ENCODE measurements at regions not wholly inside any gene's neighbourhood (a gene's known extent, or its start where the extent isn't known, plus 50 kb on each side); places are given as distances from the start of the nearest gene placed in this dataset.

DNA sequence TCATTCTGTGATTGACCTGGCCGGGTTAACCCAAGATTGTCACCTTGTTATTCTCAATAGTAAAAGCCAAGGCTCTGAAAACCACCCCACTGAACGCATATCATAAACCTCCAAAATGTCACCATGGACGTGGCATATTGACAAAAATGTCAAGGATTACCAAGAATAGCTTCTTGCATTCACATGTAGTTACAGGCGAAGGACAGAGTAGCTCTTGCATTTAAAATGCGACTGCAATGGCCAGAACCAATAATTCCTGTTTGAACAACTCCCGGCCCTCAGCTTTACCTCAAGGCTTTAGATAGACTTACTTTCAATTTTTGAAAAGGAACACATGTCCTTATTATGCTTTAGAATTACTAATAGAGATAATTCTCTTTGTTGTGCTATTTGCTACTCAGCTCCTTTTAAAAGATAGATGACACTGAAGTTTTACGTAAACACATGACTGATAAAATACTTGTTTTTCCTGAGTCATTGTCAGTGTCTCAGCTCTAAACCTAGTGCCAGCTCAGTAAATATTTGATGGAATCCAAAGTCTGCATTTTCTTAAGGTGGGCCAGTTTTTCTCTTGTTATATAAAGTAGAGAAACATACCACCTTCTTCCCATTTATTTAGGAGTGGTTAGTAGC is 66.3 kb downstream of the CLDN34 start:
- H3K27ac ChIP-seq (ENCODE audit: low read length), result no peak overlapping the region
- no peaks in the 10 kb centered on the region for H3K36me3 ChIP-seq (ENCODE audit: control insufficient read depth, insufficient read depth, low read length)
- no peaks in the 10 kb centered on the region for H3K9me3 ChIP-seq (ENCODE audit: control insufficient read depth, low read depth, low read length)
- no peak overlapping the region for H3K4me3 ChIP-seq (ENCODE audit: low read length)
- no peak for DNase-seq
- no peaks in the 10 kb centered on the region for H3K27me3 ChIP-seq (ENCODE audit: control insufficient read depth, insufficient read depth, low read length)
- WGBS (ENCODE audit: insufficient coverage, low lambda C conversion rate), result no CpG with 5 or more reads among the region's 7 CpGs
- no peaks in the 10 kb centered on the region for H3K4me1 ChIP-seq (ENCODE audit: control insufficient read depth, insufficient read depth, low read length)

DNA sequence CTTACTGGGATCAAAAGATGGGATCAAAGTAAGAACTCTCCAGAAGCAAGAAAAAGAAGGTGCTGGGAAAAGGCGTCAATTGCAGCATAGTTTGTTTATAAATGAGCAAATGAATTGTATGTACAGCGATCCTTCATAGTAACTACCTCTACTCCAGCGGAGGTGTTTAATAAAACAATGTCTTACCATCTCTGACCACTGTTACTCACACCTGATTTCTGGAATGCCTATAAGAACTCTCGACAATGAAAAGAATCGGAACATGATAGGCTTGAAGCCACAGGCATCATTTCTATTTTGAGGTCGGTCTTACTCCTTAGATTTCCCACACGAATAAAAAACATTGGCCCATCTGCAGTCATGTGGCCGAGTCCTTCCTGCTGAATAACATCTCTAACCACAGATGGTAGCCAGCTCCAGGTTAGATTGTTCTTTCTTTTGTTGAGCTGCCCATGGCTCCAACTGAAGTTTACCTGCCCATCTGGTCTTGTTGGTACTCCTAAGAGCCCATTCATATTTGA is 67.6 kb downstream of the CLDN34 start:
- no peaks in the 10 kb centered on the region for H3K4me1 ChIP-seq (ENCODE audit: control insufficient read depth, insufficient read depth, low read length)
- H3K4me3 ChIP-seq (ENCODE audit: low read length), result no peak overlapping the region
- WGBS (ENCODE audit: insufficient coverage, low lambda C conversion rate), result no CpG with 5 or more reads among the region's 8 CpGs
- no peaks in the 10 kb centered on the region for H3K9me3 ChIP-seq (ENCODE audit: control insufficient read depth, low read depth, low read length)
- DNase-seq, result no peak
- no peak overlapping the region for H3K27ac ChIP-seq (ENCODE audit: low read length)
- no peaks in the 10 kb centered on the region for H3K27me3 ChIP-seq (ENCODE audit: control insufficient read depth, insufficient read depth, low read length)
- H3K36me3 ChIP-seq (ENCODE audit: control insufficient read depth, insufficient read depth, low read length), result no peaks in the 10 kb centered on the region

- H3K4me1 ChIP-seq (ENCODE audit: control insufficient read depth, insufficient read depth, low read length), result no peaks in the 10 kb centered on the region
- DNase-seq, result peak in 1 of 2 donors; percentile 27
- no peak overlapping the region for H3K27ac ChIP-seq (ENCODE audit: low read length)
- no peaks in the 10 kb centered on the region for H3K36me3 ChIP-seq (ENCODE audit: control insufficient read depth, insufficient read depth, low read length)
- no peaks in the 10 kb centered on the region for H3K27me3 ChIP-seq (ENCODE audit: control insufficient read depth, insufficient read depth, low read length)
- no peak overlapping the region for H3K4me3 ChIP-seq (ENCODE audit: low read length)
- 80% methylated on average over 1 of the region's 6 CpGs for WGBS (ENCODE audit: insufficient coverage, low lambda C conversion rate)
- no peaks in the 10 kb centered on the region for H3K9me3 ChIP-seq (ENCODE audit: control insufficient read depth, low read depth, low read length)
Measured at GRCh38 chrX:10038585-10038984, 71.4 kb downstream of the CLDN34 start.

DNA sequence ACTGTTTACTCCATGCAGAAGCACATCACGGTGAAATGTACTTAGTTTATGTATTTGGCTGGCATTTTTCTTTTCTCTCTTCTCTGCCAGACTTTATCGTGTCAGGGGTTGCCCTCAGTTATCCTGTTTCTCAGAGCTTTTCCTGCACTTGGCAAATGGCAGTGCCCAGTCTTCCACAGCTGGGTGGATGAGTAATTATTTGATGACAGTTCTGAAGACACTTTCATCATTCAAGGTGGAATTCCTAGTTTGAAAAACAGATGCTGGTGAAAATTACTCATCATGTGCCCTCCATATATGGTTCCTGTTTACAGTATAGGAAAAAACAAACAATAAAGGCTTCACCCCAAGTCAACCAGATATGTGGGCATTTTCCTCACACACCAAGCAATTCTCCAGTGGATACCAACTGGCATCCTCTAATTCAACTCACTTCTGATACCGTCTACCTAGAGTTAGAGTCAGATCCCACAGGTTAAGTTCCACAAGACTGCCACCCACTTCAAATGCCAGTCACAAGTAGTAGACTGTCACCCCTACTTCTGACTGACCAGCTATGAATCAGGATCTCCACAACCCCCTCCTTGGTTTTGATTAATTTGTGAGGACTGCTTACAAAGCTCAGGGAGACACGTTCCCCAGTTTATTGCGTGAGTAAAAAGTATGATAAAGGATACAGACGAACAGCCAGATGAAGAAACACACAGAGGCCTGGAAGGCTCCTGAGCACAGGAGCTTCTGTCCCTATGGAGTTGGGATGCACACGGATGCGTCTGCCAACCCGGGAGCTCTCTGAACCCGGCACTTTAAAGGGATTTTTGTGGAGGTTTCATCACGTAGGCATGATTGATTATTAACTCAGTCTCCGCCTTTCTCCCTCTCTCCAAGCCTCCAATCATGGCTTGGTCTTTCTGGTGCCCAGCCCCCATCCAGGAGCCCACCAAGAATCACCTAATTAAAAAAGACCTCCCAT is 72.9 kb downstream of the CLDN34 start:
- no peaks in the 10 kb centered on the region for H3K27me3 ChIP-seq (ENCODE audit: control insufficient read depth, insufficient read depth, low read length)
- no peak for DNase-seq
- H3K4me1 ChIP-seq (ENCODE audit: control insufficient read depth, insufficient read depth, low read length), result no peaks in the 10 kb centered on the region
- H3K9me3 ChIP-seq (ENCODE audit: control insufficient read depth, low read depth, low read length), result no peaks in the 10 kb centered on the region
- no peaks in the 10 kb centered on the region for H3K36me3 ChIP-seq (ENCODE audit: control insufficient read depth, insufficient read depth, low read length)
- H3K4me3 ChIP-seq (ENCODE audit: low read length), result no peak overlapping the region
- no peak overlapping the region for H3K27ac ChIP-seq (ENCODE audit: low read length)
- WGBS (ENCODE audit: insufficient coverage, low lambda C conversion rate), result 83% methylated on average over 1 of the region's 12 CpGs

- H3K36me3 ChIP-seq (ENCODE audit: control insufficient read depth, insufficient read depth, low read length), result no peaks in the 10 kb centered on the region
- no peak for DNase-seq
- no peaks in the 10 kb centered on the region for H3K27me3 ChIP-seq (ENCODE audit: control insufficient read depth, insufficient read depth, low read length)
- H3K27ac ChIP-seq (ENCODE audit: low read length), result no peak overlapping the region
- no peaks in the 10 kb centered on the region for H3K9me3 ChIP-seq (ENCODE audit: control insufficient read depth, low read depth, low read length)
- no peaks in the 10 kb centered on the region for H3K4me1 ChIP-seq (ENCODE audit: control insufficient read depth, insufficient read depth, low read length)
- WGBS (ENCODE audit: insufficient coverage, low lambda C conversion rate), result no CpG with 5 or more reads among the region's 5 CpGs
- no peak overlapping the region for H3K4me3 ChIP-seq (ENCODE audit: low read length)
Measured at GRCh38 chrX:10040961-10041360, 73.8 kb downstream of the CLDN34 start.

GRCh38 chrX:10041383-10041782 is 74.2 kb downstream of the CLDN34 start:
- Histone ChIP-seq H3K4me1 (ENCODE audit: control insufficient read depth, insufficient read depth, low read length) (no peaks in the 10 kb centered on the region), H3K27ac (ENCODE audit: low read length) (no peak overlapping the region), H3K4me3 (ENCODE audit: low read length) (no peak overlapping the region), H3K36me3 (ENCODE audit: control insufficient read depth, insufficient read depth, low read length) (no peaks in the 10 kb centered on the region), H3K27me3 (ENCODE audit: control insufficient read depth, insufficient read depth, low read length) (no peaks in the 10 kb centered on the region), H3K9me3 (ENCODE audit: control insufficient read depth, low read depth, low read length) (no peaks in the 10 kb centered on the region)
- WGBS (ENCODE audit: insufficient coverage, low lambda C conversion rate), result no CpG with 5 or more reads among the region's 4 CpGs
- DNase-seq, result no peak

GRCh38 chrX:10042055-10042454 is 74.9 kb downstream of the CLDN34 start:
- Histone ChIP-seq H3K4me3 (ENCODE audit: low read length) (no peak overlapping the region), H3K27me3 (ENCODE audit: control insufficient read depth, insufficient read depth, low read length) (no peaks in the 10 kb centered on the region), H3K27ac (ENCODE audit: low read length) (no peak overlapping the region), H3K9me3 (ENCODE audit: control insufficient read depth, low read depth, low read length) (no peaks in the 10 kb centered on the region), H3K36me3 (ENCODE audit: control insufficient read depth, insufficient read depth, low read length) (no peaks in the 10 kb centered on the region), H3K4me1 (ENCODE audit: control insufficient read depth, insufficient read depth, low read length) (no peaks in the 10 kb centered on the region)
- no CpG with 5 or more reads among the region's 4 CpGs for WGBS (ENCODE audit: insufficient coverage, low lambda C conversion rate)
- DNase-seq, result no peak

GRCh38 chrX:10043386-10043785 is 76.2 kb downstream of the CLDN34 start:
- H3K36me3 ChIP-seq (ENCODE audit: control insufficient read depth, insufficient read depth, low read length), result no peaks in the 10 kb centered on the region
- no peak overlapping the region for H3K27ac ChIP-seq (ENCODE audit: low read length)
- H3K27me3 ChIP-seq (ENCODE audit: control insufficient read depth, insufficient read depth, low read length), result no peaks in the 10 kb centered on the region
- WGBS (ENCODE audit: insufficient coverage, low lambda C conversion rate), result no CpG with 5 or more reads among the region's 7 CpGs
- no peak for DNase-seq
- H3K4me3 ChIP-seq (ENCODE audit: low read length), result no peak overlapping the region
- H3K9me3 ChIP-seq (ENCODE audit: control insufficient read depth, low read depth, low read length), result no peaks in the 10 kb centered on the region
- H3K4me1 ChIP-seq (ENCODE audit: control insufficient read depth, insufficient read depth, low read length), result no peaks in the 10 kb centered on the region

GRCh38 chrX:10044021-10044420 is 76.9 kb downstream of the CLDN34 start:
- no peak overlapping the region for H3K27ac ChIP-seq (ENCODE audit: low read length)
- H3K36me3 ChIP-seq (ENCODE audit: control insufficient read depth, insufficient read depth, low read length), result no peaks in the 10 kb centered on the region
- DNase-seq, result no peak
- H3K4me1 ChIP-seq (ENCODE audit: control insufficient read depth, insufficient read depth, low read length), result no peaks in the 10 kb centered on the region
- no peaks in the 10 kb centered on the region for H3K27me3 ChIP-seq (ENCODE audit: control insufficient read depth, insufficient read depth, low read length)
- no peaks in the 10 kb centered on the region for H3K9me3 ChIP-seq (ENCODE audit: control insufficient read depth, low read depth, low read length)
- WGBS (ENCODE audit: insufficient coverage, low lambda C conversion rate), result no CpG with 5 or more reads among the region's 5 CpGs
- H3K4me3 ChIP-seq (ENCODE audit: low read length), result no peak overlapping the region

DNA sequence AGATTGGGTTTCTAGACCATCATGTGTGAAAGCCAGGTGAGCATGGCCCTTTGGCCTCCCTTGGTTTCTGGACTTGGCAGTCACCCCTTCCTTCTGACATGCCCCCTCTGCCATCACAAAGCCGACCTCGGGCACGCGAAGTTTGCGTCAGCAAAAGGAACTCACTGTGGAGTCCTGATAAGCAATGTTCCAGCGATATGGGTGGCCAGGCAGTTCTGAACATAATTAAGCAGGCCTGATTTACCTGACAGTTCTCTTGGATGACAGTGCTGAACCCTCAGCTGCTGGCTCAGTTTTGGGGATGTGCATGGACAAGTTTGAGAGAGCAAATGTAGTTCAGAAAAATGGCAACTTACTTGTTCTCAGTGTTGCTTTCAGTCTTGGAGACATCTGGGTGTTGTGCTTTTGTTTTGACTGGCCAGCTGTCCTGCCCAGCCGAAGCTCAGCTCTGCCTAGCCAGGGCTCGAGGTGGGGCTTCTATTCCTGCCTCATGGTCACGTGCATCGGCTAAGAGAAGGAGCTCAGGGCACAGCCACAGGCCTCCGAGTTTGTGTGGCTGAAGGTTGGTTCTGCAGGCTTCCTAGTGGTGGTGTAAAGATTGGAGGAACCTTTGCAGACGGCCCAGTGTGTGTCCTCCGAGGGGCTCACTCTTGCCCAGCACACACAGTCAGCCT is 78.3 kb downstream of the CLDN34 start:
- no peak for DNase-seq
- WGBS (ENCODE audit: insufficient coverage, low lambda C conversion rate), result no CpG with 5 or more reads among the region's 13 CpGs
- Histone ChIP-seq H3K4me3 (ENCODE audit: low read length) (no peak overlapping the region), H3K27ac (ENCODE audit: low read length) (no peak overlapping the region), H3K27me3 (ENCODE audit: control insufficient read depth, insufficient read depth, low read length) (no peaks in the 10 kb centered on the region), H3K9me3 (ENCODE audit: control insufficient read depth, low read depth, low read length) (no peaks in the 10 kb centered on the region), H3K4me1 (ENCODE audit: control insufficient read depth, insufficient read depth, low read length) (no peaks in the 10 kb centered on the region), H3K36me3 (ENCODE audit: control insufficient read depth, insufficient read depth, low read length) (no peaks in the 10 kb centered on the region)

Measured in large intestine (tissue), 3 donors.